Heart left ventricle (tissue), 16 donors: ENCODE measurements at regions not wholly inside any gene's neighbourhood (a gene's known extent, or its start where the extent isn't known, plus 50 kb on each side); places are given as distances from the start of the nearest gene placed in this dataset.

Experiments
- ATAC-seq, 4 donors: fragments of 200-7000 bp; cut with Tn5 transposase; one replicate each; pipeline ENCODE4 v1.9.1; 2020 to 2022; ENCODE audit warnings: moderate library complexity in 4 of 4, mild to moderate bottlenecking in 3 of 4, moderate number of reproducible peaks in 1 of 4
- DNase-seq, 5 donors: peaks; one replicate each; pipeline ENCODE4 v3.0.0-alpha.2; 2020
- H3K27ac ChIP-seq, 12 donors: fragments of 200-600 bp; sonication (generic) in 4 of 12; one replicate each; pipeline versions ENCODE4 v1.5.0 to v1.8.0; 2016 to 2022; ENCODE audit warnings: mild to moderate bottlenecking in 2 of 12
- H3K27me3 ChIP-seq, 9 donors: fragments of 200-600 bp; sonication (generic) in 2 of 9; one replicate each; pipeline versions ENCODE4 v1.5.1 to v1.8.0; 2016 to 2022; ENCODE audit warnings: mild to moderate bottlenecking in 3 of 9
- H3K36me3 ChIP-seq, 9 donors: fragments of 200-600 bp; sonication (generic) in 2 of 9; one replicate each; pipeline versions ENCODE4 v1.5.0 to v1.8.0; 2018 to 2022; ENCODE audit warnings: mild to moderate bottlenecking in 2 of 9
- H3K4me1 ChIP-seq, 12 donors: fragments of 200-600 bp; sonication (generic) in 4 of 12; one replicate each; pipeline versions ENCODE4 v1.5.0 to v1.8.0; 2016 to 2022; ENCODE audit warnings: mild to moderate bottlenecking in 3 of 12
- H3K4me3 ChIP-seq, 12 donors: fragments of 200-600 bp; sonication (generic) in 4 of 12; one replicate each; pipeline versions ENCODE4 v1.5.0 to v1.8.0; 2017 to 2022; ENCODE audit warnings: mild to moderate bottlenecking in 9 of 12, moderate library complexity in 4 of 12
- H3K9me3 ChIP-seq, 12 donors: fragments of 200-600 bp; sonication (generic) in 4 of 12; one replicate each; pipeline versions ENCODE4 v1.5.0 to v1.8.0; 2016 to 2022; ENCODE audit warnings: mild to moderate bottlenecking in 1 of 12
- CTCF ChIP-seq, 12 donors: fragments of 200-600 bp; sonication (generic) in 4 of 12; IDR thresholded peaks; one replicate each; pipeline versions ENCODE4 v1.5.0 to v1.8.0; 2018 to 2022; ENCODE audit warnings: antibody characterized with exemption in 12 of 12, mild to moderate bottlenecking in 5 of 12
- POLR2A ChIP-seq, 2 donors: fragments of 450-650 bp; IDR thresholded peaks; one replicate each; pipeline ENCODE4 v1.6.1; 2017; ENCODE audit warnings: antibody characterized with exemption in 2 of 2, mild to moderate bottlenecking in 2 of 2, moderate library complexity in 2 of 2
- WGBS, 4 donors: extraction: QIAGEN DNeasy Blood & Tissue Kit in 2 of 4; methylation state at CpG; one replicate each; pipeline versions ENCODE4 v1.1.5 to v1.1.7; 2013 to 2018; 5-methylcytosine and 5-hydroxymethylcytosine counted together
- intact Hi-C, 10 donors: fragments of 100-400 bp; cut with DNase I; formaldehyde crosslinking; loops; one replicate each; pipeline versions ENCODE4 v1.11.1 to v1.14.2; 2022
- donor health status: ischemic (EF 13 %, LVEDD 7.1; RV severe dilation, severe dysfunction).
- donor health status: healthy with polysubstance abuse.
- donor health status: DM: no; HTN: yes; CAD: no.
- donor health status: DM: no; HTN: no; CAD: no.
- donor health status: ischemic (EF 25% LVEDD 6.9; RV normal size, moderate dysfunction).
- donor health status: ischemic (EF 25% LVEDD 5.7; RV mildly dilated, moderate dysfunction).
- donor health status: healthy.
- donor health status: DM: yes; HTN: yes; CAD: no.
- donor health status: ischemic (EF 35%, LVEDD 5.7; RV mildly dilated, moderate dysfunction).
- donor health status: nonischemic (EF 11% LVEDD 7.7; RV severe dilation, severe dysfunction).
- donor health status: DM: yes; HTN: yes; CAD: no.
- donor health status: PGD.
- donor health status: ischemic (EF 29% LVEDD 5.4; RV normal size, mild dysfunction).
- donor health status: nonischemic (EF 23%, LVEDD 6.1; RV moderate dilation, normal function).

- DNase-seq (peak; percentile 80 to 91 (median 88)), ATAC-seq (peak; percentile 73 to 93 (median 91))
- Histone ChIP-seq H3K9me3 (no peaks in the 10 kb centered on the region), H3K36me3 (peaks cover 0 to 21% (median 2%) of the 10 kb centered on the region in 9 donors), H3K27ac (peak overlapping the region in 2 of 12 donors; percentile 32 to 37), H3K4me3 (peak overlapping the region; percentile 38 to 70 (median 56)), H3K4me1 (peaks cover 0 to 13% (median 9%) of the 10 kb centered on the region in 12 donors), H3K27me3 (no peaks in the 10 kb centered on the region)
- 4 to 17% (median 8%) methylated on average over 2 to 49 of the region's 49 CpGs for WGBS, 4 donors
- intact Hi-C loops: loop anchor here in 1 of 10 donors (10.0 kb wide), 1 partner anchor 269 kb away; no protein-coding TSS in a partner anchor
- no peak for TF ChIP-seq POLR2A (IDR thresholded peaks at IDR 0.05)
- TF ChIP-seq CTCF (IDR thresholded peaks at IDR 0.05): peak in 10 of 12 donors; percentile 10 to 56 (median 38)
These were observed 208.4 kb downstream of the TPST1 start for GRCh38 chr7:66413379-66414114.

GRCh38 chr7:66415659-66416265, 210.6 kb downstream of the TPST1 start:
- Histone ChIP-seq H3K36me3 (peaks cover 0 to 9% (median 0%) of the 10 kb centered on the region in 9 donors), H3K9me3 (no peaks in the 10 kb centered on the region), H3K27me3 (no peaks in the 10 kb centered on the region), H3K27ac (no peak overlapping the region), H3K4me3 (no peak overlapping the region), H3K4me1 (peaks cover 0 to 13% (median 9%) of the 10 kb centered on the region in 12 donors)
- WGBS, 4 donors: 83 to 92% (median 89%) methylated on average over 4 of the region's 4 CpGs
- DNase-seq: no peak
- no peak for ATAC-seq
- intact Hi-C loops: loop anchor here in 1 of 10 donors (10.0 kb wide), 1 partner anchor 271 kb away; no protein-coding TSS in a partner anchor
- TF ChIP-seq POLR2A (IDR thresholded peaks at IDR 0.05): no peak
- TF ChIP-seq CTCF (IDR thresholded peaks at IDR 0.05): no peak

GRCh38 chr7:66418537-66418936, 210.1 kb upstream of the KCTD7 start:
- Histone ChIP-seq H3K9me3 (no peaks in the 10 kb centered on the region), H3K36me3 (peaks cover 0 to 3% (median 0%) of the 10 kb centered on the region in 9 donors), H3K4me1 (peaks cover 0 to 10% (median 6%) of the 10 kb centered on the region in 12 donors), H3K4me3 (no peak overlapping the region), H3K27ac (no peak overlapping the region), H3K27me3 (no peaks in the 10 kb centered on the region)
- 90 to 100% (median 98%) methylated on average over 3 of the region's 3 CpGs for WGBS, 4 donors
- TF ChIP-seq CTCF (IDR thresholded peaks at IDR 0.05) (no peak), POLR2A (IDR thresholded peaks at IDR 0.05) (no peak)
- intact Hi-C loops: loop anchor here in 1 of 10 donors (10.0 kb wide), 1 partner anchor 274 kb away; no protein-coding TSS in a partner anchor
- ATAC-seq (no peak), DNase-seq (no peak)

GRCh38 chr7:66419210-66419609, 209.5 kb upstream of the KCTD7 start:
- DNase-seq: no peak
- H3K27ac ChIP-seq: no peak overlapping the region
- H3K27me3 ChIP-seq: no peaks in the 10 kb centered on the region
- TF ChIP-seq POLR2A (IDR thresholded peaks at IDR 0.05): no peak
- no peak for TF ChIP-seq CTCF (IDR thresholded peaks at IDR 0.05)
- WGBS, 4 donors: 80 to 85% (median 82%) methylated on average over 3 of the region's 3 CpGs
- no peak overlapping the region for H3K4me3 ChIP-seq
- H3K9me3 ChIP-seq: no peaks in the 10 kb centered on the region
- H3K36me3 ChIP-seq: peaks cover 0 to 5% (median 0%) of the 10 kb centered on the region in 9 donors
- no peak for ATAC-seq
- peaks cover 0 to 3% (median 0%) of the 10 kb centered on the region in 12 donors for H3K4me1 ChIP-seq
- intact Hi-C loops: loop anchor here in 1 of 10 donors (10.0 kb wide), 1 partner anchor 274 kb away; no protein-coding TSS in a partner anchor
